Testis (tissue), 2 donors: ENCODE measurements at regions not wholly inside any gene's neighbourhood (a gene's known extent, or its start where the extent isn't known, plus 50 kb on each side); places are given as distances from the start of the nearest gene placed in this dataset.

Experiments
- CTCF ChIP-seq, 3 experiments: fragments of 450-650 bp in 2 of 3; fragments of 200-600 bp in 1 of 3; sonication (generic) in 1 of 3; IDR thresholded peaks; one replicate each; pipeline ENCODE4 v1.5.1; 2016 to 2019; ENCODE audit warnings: antibody characterized with exemption in 3 of 3, mild to moderate bottlenecking in 2 of 3, moderate library complexity in 1 of 3
- POLR2A ChIP-seq: fragments of 450-650 bp; IDR thresholded peaks from one replicate; pipeline ENCODE4 v1.6.1; 2017; ENCODE audit warnings: antibody characterized with exemption, mild to moderate bottlenecking, moderate library complexity

GRCh38 chr15:85913461-85913860 is 118.7 kb upstream of the KLHL25 start:
- TF ChIP-seq CTCF (IDR thresholded peaks at IDR 0.05) (no peak), POLR2A (no peak)
